ENCODE measurements at regions not wholly inside any gene's neighbourhood (a gene's known extent, or its start where the extent isn't known, plus 50 kb on each side); places are given as distances from the start of the nearest gene placed in this dataset.

DNA sequence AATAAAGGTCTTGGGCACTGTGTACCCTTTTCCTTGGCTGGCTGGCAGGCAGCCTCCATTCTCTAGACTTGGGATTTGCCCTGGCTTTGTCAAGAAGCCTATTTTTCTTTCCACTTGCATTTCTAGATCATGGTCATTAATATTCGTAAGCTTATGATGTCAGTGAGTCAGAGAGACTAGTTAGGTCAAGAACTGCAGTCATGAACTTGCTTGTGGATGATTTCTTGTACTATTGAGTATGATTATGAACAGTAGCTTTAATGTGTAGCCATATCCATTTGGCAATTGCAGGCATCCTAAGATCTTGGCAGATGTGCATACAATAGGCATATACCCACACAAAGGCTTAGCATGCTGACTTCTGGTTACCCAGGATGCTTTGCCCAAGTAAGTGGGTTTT, 186.8 kb upstream of the CLINT1 start:
- TF ChIP-seq, protein P1, sequence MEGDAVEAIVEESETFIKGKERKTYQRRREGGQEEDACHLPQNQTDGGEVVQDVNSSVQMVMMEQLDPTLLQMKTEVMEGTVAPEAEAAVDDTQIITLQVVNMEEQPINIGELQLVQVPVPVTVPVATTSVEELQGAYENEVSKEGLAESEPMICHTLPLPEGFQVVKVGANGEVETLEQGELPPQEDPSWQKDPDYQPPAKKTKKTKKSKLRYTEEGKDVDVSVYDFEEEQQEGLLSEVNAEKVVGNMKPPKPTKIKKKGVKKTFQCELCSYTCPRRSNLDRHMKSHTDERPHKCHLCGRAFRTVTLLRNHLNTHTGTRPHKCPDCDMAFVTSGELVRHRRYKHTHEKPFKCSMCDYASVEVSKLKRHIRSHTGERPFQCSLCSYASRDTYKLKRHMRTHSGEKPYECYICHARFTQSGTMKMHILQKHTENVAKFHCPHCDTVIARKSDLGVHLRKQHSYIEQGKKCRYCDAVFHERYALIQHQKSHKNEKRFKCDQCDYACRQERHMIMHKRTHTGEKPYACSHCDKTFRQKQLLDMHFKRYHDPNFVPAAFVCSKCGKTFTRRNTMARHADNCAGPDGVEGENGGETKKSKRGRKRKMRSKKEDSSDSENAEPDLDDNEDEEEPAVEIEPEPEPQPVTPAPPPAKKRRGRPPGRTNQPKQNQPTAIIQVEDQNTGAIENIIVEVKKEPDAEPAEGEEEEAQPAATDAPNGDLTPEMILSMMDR (IDR thresholded peaks at IDR 0.05), result no peak
- no peak for TF ChIP-seq POLR2A (IDR thresholded peaks at IDR 0.05)
